ENCODE measurements at regions not wholly inside any gene's neighbourhood (a gene's known extent, or its start where the extent isn't known, plus 50 kb on each side); places are given as distances from the start of the nearest gene placed in this dataset.

DNA sequence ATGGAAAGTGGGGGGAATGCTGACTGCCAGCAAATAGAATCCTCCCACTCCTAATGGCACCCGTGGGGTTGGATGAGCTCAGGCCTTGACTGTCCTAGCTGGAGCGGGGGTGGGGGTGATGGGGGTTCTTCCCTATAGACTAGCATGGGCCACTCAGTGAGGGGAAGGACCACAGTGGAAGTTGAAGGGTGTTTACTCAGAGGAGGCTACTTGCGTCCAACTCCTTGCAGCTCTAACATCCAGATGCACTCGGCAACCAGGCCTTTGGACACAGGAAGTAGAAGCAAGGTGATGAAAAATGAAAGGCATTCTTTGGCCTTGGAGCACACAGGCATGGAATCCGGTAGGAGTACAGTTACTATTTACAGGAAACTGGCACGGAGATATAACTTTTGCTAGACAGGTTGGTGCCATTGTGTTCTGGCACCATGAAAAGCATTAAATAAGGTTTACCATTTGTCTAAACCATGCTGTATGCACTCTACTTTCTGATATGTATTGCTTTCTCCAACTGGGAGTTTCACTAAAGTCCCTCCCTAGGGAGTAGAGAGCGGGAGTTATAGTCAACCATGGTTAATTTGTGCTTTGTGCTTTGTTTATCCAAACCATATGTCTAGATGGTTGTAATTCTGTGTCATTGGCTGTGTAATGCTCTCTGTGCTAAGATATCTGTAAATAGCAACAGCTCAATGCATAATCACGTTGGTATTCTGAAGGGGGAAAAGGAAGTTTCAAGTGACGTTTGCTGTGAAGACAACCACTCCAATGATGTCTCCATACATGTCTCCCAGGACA, 125.3 kb downstream of the TSHZ3 start:
- no peak for DNase-seq (ENCODE audit: insufficient read length, low spot score)
- no peak for TF ChIP-seq TAF1 (IDR thresholded peaks at IDR 0.05; ENCODE audit: low read depth, low read length)
- no peak for TF ChIP-seq SPI1 (IDR thresholded peaks at IDR 0.05; ENCODE audit: low read depth, low read length)
- TF ChIP-seq POU2F2 (IDR thresholded peaks at IDR 0.05; ENCODE audit: low read depth, low read length) = no peak
- no peak for TF ChIP-seq POLR2A (IDR thresholded peaks at IDR 0.05; ENCODE audit: low read depth, low read length)
- no peak for TF ChIP-seq PAX5 (IDR thresholded peaks at IDR 0.05; ENCODE audit: insufficient read depth, low read length, severe bottlenecking)
- no peak for TF ChIP-seq POLR2AphosphoS5 (IDR thresholded peaks at IDR 0.05; ENCODE audit: low read depth, low read length)
- no peak for FAIRE-seq

DNA sequence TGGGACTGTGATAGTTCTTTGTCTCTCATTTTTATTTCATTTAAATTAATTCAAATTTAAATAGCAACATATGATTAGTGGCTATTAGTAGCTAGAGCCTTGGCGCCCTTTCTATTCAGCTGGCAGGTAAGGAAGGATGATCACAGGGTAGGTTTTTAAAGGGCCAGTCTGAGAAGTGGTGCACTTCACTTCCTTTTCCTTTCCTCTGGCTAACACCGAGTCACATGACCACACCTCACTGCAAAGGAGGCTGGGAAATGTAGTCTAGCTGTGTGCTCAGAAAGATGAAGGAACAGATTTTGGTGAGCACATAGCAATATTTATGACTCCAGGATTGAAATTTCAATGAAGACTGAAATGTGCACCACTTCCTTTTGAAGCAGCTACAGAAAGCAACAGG, 128.7 kb downstream of the TSHZ3 start:
- FAIRE-seq (no peak), DNase-seq (ENCODE audit: insufficient read length, low spot score) (no peak)
- TF ChIP-seq POLR2AphosphoS5 (IDR thresholded peaks at IDR 0.05; ENCODE audit: low read depth, low read length) (no peak), PAX5 (IDR thresholded peaks at IDR 0.05; ENCODE audit: insufficient read depth, low read length, severe bottlenecking) (no peak), TAF1 (IDR thresholded peaks at IDR 0.05; ENCODE audit: low read depth, low read length) (no peak), POLR2A (IDR thresholded peaks at IDR 0.05; ENCODE audit: low read depth, low read length) (no peak), POU2F2 (IDR thresholded peaks at IDR 0.05; ENCODE audit: low read depth, low read length) (no peak), SPI1 (IDR thresholded peaks at IDR 0.05; ENCODE audit: low read depth, low read length) (no peak)

DNA sequence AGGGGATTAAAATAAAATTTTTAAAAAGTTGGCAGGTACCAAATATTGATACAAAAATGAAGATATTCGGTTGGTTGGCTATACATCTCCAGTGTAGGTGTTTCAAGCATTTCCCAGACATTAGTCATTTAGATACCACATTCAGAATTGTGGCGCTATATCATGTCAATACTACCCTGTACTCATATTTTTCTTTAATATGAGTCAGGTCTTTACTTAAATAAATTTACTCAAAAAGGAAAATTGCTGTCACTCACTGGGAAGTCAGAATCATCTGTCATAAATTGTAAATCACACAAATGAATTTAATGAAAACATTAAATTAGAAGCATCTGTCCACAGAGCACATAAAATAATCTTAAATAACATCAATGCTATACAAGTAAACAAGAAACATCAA, 134.2 kb downstream of the TSHZ3 start:
- DNase-seq (ENCODE audit: insufficient read length, low spot score) (no peak), FAIRE-seq (no peak)
- TF ChIP-seq PAX5 (IDR thresholded peaks at IDR 0.05; ENCODE audit: insufficient read depth, low read length, severe bottlenecking) = no peak

DNA sequence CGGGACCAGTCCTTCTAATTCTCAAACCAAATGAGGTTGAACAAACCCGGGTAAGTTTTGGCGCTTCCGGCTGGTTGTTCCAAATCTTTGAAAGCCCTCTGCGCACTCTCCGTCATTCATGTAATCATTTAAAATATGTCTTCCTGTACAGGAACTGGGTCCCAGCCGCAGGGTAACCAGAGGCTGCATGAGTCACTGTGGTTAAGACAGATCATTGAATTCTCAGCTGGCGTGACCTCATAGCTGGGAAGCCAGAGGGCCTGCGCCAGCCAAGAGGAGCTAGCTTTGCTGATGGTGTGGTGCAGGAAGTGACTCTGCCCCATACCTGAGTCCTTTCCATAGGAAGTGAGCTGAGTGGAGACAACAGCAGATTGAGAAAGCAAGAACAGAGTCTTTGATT, 135.2 kb downstream of the TSHZ3 start:
- FAIRE-seq (no peak), DNase-seq (ENCODE audit: insufficient read length, low spot score) (no peak)
- no peak for TF ChIP-seq PAX5 (IDR thresholded peaks at IDR 0.05; ENCODE audit: insufficient read depth, low read length, severe bottlenecking)
- no peak for TF ChIP-seq SPI1 (IDR thresholded peaks at IDR 0.05; ENCODE audit: low read depth, low read length)
- TF ChIP-seq POLR2A (IDR thresholded peaks at IDR 0.05; ENCODE audit: low read depth, low read length) = no peak
- TF ChIP-seq POU2F2 (IDR thresholded peaks at IDR 0.05; ENCODE audit: low read depth, low read length) = no peak
- no peak for TF ChIP-seq POLR2AphosphoS5 (IDR thresholded peaks at IDR 0.05; ENCODE audit: low read depth, low read length)
- TF ChIP-seq TAF1 (IDR thresholded peaks at IDR 0.05; ENCODE audit: low read depth, low read length) = no peak

DNA sequence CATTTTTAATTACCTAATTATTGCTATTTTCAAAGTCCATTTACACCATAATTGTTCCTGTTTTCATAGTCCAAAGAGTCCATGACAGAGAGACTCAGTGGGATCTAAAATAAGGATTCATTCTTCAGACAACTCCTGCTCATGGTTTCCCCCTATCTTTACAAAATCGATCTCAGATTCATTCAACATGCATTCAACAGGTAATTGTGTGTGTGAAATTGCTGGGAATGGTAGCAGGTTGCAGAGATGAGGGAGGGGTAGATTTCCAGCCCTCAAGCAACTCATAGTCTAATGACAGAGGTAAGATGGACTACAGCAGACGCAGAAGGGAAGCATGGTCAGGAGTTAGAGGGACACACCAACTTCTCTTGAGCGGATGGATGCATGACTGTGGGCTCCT, 138.1 kb downstream of the TSHZ3 start:
- TF ChIP-seq PAX5 (IDR thresholded peaks at IDR 0.05; ENCODE audit: insufficient read depth, low read length, severe bottlenecking) (no peak), SPI1 (IDR thresholded peaks at IDR 0.05; ENCODE audit: low read depth, low read length) (no peak)
- DNase-seq (ENCODE audit: insufficient read length, low spot score) (no peak), FAIRE-seq (no peak)

DNA sequence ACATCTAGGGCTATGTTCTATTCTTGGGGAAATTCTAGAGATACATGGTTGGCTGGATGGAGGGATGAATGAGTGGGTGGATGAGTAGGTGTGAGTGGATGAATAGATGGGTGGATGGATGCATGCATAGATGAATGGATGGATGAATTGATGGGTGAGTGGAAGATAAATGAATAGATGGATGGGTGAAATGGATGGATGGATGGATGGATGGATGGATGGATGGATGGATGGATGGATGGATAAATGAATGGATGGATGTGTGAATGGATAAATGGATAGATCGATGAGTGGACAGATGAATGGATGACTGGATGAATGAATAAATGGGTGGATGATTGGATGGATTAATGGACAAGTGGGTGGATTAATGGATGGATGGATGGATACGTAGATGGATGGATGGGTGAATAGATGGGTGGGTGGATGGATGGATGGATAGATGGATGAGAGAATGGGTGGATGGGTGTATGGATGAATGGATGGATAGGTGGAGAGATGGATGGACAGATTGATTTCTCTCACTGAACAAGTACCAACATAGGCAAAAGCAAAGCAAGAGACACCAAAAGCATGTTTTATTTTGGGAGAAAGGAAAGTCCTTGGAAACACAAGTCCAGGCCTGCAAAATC, 143.2 kb downstream of the TSHZ3 start:
- no peak for TF ChIP-seq POLR2AphosphoS5 (IDR thresholded peaks at IDR 0.05; ENCODE audit: low read depth, low read length)
- no peak for TF ChIP-seq POLR2A (IDR thresholded peaks at IDR 0.05; ENCODE audit: low read depth, low read length)
- TF ChIP-seq PAX5 (IDR thresholded peaks at IDR 0.05; ENCODE audit: insufficient read depth, low read length, severe bottlenecking) = no peak
- no peak for TF ChIP-seq SPI1 (IDR thresholded peaks at IDR 0.05; ENCODE audit: low read depth, low read length)
- TF ChIP-seq POU2F2 (IDR thresholded peaks at IDR 0.05; ENCODE audit: low read depth, low read length) = no peak
- no peak for TF ChIP-seq TAF1 (IDR thresholded peaks at IDR 0.05; ENCODE audit: low read depth, low read length)
- FAIRE-seq (no peak), DNase-seq (ENCODE audit: insufficient read length, low spot score) (no peak)

DNA sequence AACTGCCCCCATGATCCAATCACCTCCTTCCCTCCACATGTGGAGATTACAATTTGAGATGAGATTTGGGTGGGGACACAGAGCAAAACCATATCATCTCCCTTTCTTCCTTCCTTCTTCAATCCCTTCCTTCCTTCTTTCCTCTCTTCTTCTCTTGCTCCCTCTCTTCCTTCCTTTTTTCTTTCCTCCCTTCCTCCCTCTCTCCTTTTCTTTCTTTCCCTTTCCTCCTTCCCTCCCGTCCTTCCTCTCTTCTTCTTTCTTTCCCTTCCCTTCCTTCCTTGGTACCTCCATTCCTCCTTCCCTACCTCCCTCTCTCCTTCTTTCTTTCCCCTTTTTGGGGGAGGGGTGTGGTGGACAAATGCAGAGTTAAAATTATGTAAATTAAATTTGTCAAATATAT, 145.1 kb downstream of the TSHZ3 start:
- TF ChIP-seq POU2F2 (IDR thresholded peaks at IDR 0.05; ENCODE audit: low read depth, low read length) (no peak), POLR2A (IDR thresholded peaks at IDR 0.05; ENCODE audit: low read depth, low read length) (no peak), PAX5 (IDR thresholded peaks at IDR 0.05; ENCODE audit: insufficient read depth, low read length, severe bottlenecking) (no peak), SPI1 (IDR thresholded peaks at IDR 0.05; ENCODE audit: low read depth, low read length) (no peak), POLR2AphosphoS5 (IDR thresholded peaks at IDR 0.05; ENCODE audit: low read depth, low read length) (no peak), TAF1 (IDR thresholded peaks at IDR 0.05; ENCODE audit: low read depth, low read length) (no peak)
- FAIRE-seq = no peak
- no peak for DNase-seq (ENCODE audit: insufficient read length, low spot score)

DNA sequence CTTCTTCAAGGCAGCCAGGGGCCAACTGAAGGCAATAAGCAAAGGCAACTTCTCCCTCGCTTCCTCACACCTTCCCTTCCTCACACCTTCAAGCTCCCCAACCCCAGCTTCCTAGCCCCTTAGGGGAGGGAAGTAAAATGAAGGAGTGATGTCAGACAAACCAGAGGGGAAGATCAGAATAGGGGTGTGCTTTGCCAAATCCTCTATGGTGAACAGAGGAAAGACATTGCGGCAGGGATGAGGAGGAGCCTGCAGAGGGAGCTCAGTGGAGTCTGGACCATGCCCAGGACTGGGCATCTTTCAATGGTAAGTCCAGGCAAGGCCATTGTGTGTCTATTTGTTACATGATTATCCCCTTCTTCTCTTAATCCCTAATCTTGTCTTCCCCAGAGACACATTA, 164.0 kb downstream of the TSHZ3 start:
- no peak for DNase-seq (ENCODE audit: insufficient read length, low spot score)
- TF ChIP-seq SPI1 (IDR thresholded peaks at IDR 0.05; ENCODE audit: low read depth, low read length) = no peak
- TF ChIP-seq TAF1 (IDR thresholded peaks at IDR 0.05; ENCODE audit: low read depth, low read length) = no peak
- no peak for TF ChIP-seq POLR2AphosphoS5 (IDR thresholded peaks at IDR 0.05; ENCODE audit: low read depth, low read length)
- no peak for TF ChIP-seq PAX5 (IDR thresholded peaks at IDR 0.05; ENCODE audit: insufficient read depth, low read length, severe bottlenecking)
- TF ChIP-seq POLR2A (IDR thresholded peaks at IDR 0.05; ENCODE audit: low read depth, low read length) = no peak
- TF ChIP-seq POU2F2 (IDR thresholded peaks at IDR 0.05; ENCODE audit: low read depth, low read length) = no peak
- no peak for FAIRE-seq

DNA sequence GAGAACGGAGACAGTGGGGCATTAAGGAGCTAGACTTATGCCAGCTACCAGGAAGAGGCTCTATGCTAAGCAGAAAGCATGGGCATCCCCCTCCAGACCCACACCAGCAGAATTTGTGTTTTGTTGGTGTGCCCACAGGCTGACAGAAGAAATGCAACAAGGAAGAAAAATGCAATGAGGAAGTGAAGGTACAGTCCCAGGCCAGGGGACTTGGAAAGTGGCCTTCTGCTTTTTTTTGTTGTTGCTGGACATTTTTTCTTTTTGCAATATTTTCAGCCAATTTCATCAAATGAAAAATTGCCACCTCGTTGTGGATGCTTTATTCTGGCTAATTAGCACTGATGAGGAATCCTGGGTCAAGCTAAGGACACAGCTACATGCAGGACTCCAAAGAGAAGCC, 167.7 kb downstream of the TSHZ3 start:
- DNase-seq (ENCODE audit: insufficient read length, low spot score) (no peak), FAIRE-seq (no peak)
- no peak for TF ChIP-seq TAF1 (IDR thresholded peaks at IDR 0.05; ENCODE audit: low read depth, low read length)
- no peak for TF ChIP-seq PAX5 (IDR thresholded peaks at IDR 0.05; ENCODE audit: insufficient read depth, low read length, severe bottlenecking)
- TF ChIP-seq POLR2A (IDR thresholded peaks at IDR 0.05; ENCODE audit: low read depth, low read length) = no peak
- no peak for TF ChIP-seq POLR2AphosphoS5 (IDR thresholded peaks at IDR 0.05; ENCODE audit: low read depth, low read length)
- no peak for TF ChIP-seq POU2F2 (IDR thresholded peaks at IDR 0.05; ENCODE audit: low read depth, low read length)
- no peak for TF ChIP-seq SPI1 (IDR thresholded peaks at IDR 0.05; ENCODE audit: low read depth, low read length)

DNA sequence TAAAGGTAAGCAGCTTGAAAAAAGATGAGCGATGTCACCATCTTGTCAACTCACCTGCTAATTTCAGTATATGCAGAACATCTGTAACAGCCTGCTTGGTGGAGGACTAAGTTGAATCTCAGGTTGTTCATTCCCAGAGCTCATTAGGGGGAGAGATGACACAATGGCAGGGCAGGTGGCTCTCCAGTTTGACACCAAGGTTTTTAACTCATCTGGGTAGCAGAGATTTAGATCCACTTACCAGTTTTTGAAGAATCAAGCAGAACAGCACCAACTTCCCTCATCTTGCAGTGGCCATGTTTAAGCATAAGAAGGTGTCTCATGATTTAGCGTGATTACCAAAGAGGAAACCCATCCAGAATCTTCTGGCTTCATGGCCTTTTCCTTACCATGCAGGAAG, 168.3 kb downstream of the TSHZ3 start:
- DNase-seq (ENCODE audit: insufficient read length, low spot score) = no peak
- FAIRE-seq = no peak
- no peak for TF ChIP-seq POLR2AphosphoS5 (IDR thresholded peaks at IDR 0.05; ENCODE audit: low read depth, low read length)
- TF ChIP-seq SPI1 (IDR thresholded peaks at IDR 0.05; ENCODE audit: low read depth, low read length) = no peak
- TF ChIP-seq POLR2A (IDR thresholded peaks at IDR 0.05; ENCODE audit: low read depth, low read length) = no peak
- TF ChIP-seq TAF1 (IDR thresholded peaks at IDR 0.05; ENCODE audit: low read depth, low read length) = no peak
- no peak for TF ChIP-seq PAX5 (IDR thresholded peaks at IDR 0.05; ENCODE audit: insufficient read depth, low read length, severe bottlenecking)
